GM12878 (cell line): ENCODE measurements at regions not wholly inside any gene's neighbourhood (a gene's known extent, or its start where the extent isn't known, plus 50 kb on each side); places are given as distances from the start of the nearest gene placed in this dataset.

ENCODE experiments used
- ATAC-seq: fragments of 200-7000 bp; cut with Tn5 transposase; 3 replicates; pipeline ENCODE4 v1.9.1; 2020; ENCODE audit warnings: mild to moderate bottlenecking, moderate library complexity
- BruUV-seq: library from RNA; stranded (reverse); fragments of 400-500 nt; replicated peaks from 2 replicates; lab custom pipeline; 2021; lab: Mats Ljungman, UMichigan
- CTCF ChIA-PET: fragments of 300-600 bp; sonication (Branson Sonifier 250); formaldehyde crosslinking; extraction: SDS; loops from one replicate; lab custom pipeline; 2021; ENCODE audit warnings: inconsistent platforms; lab: Yijun Ruan, JAX
- POLR2A ChIA-PET: fragments of 350-600 bp; formaldehyde crosslinking; extraction: SDS; loops from one replicate; lab custom pipeline; 2021; ENCODE audit warnings: inconsistent platforms; lab: Charles Lee
- RAD21 ChIA-PET: fragments of 300-600 bp; sonication (Branson Sonifier 250); formaldehyde crosslinking; loops from one replicate; lab custom pipeline; 2023; ENCODE audit warnings: antibody characterized with exemption; ENCODE audit not compliant: unreplicated experiment; lab: Charles Lee
- SMC1A ChIA-PET: fragments of 300-600 bp; sonication (Branson Sonifier 250); formaldehyde crosslinking; loops from one replicate; lab custom pipeline; 2023; ENCODE audit not compliant: unreplicated experiment, uncharacterized antibody; lab: Charles Lee
- DNase-seq: peaks from one replicate; pipeline ENCODE4 v3.0.0-alpha.2; 2011; ENCODE audit warnings: low read depth, low spot score
- FAIRE-seq: peaks from 3 replicates; lab custom pipeline; 2011; peaks lifted over from hg19 to GRCh38; lab: Jason Lieb, UNC
- H2AFZ ChIP-seq: 2 replicates; pipeline ENCODE4 v1.6.0; 2011; ENCODE audit warnings: low read depth, low read length, control low read depth; ENCODE audit not compliant: control insufficient read depth
- H3K27ac ChIP-seq: 2 replicates; pipeline ENCODE4 v1.5.1; 2011; ENCODE audit warnings: control low read depth; ENCODE audit not compliant: control insufficient read depth, insufficient read depth
- H3K27me3 ChIP-seq, 2 experiments: replicated peaks in 1 of 2; 2 replicates each; pipeline versions ENCODE4 v1.6.0 to v1.6.1; 2011; ENCODE audit warnings: low read length in 1 of 2; ENCODE audit not compliant: control insufficient read depth in 2 of 2, insufficient read depth in 2 of 2
- H3K36me3 ChIP-seq, 2 experiments: 2 replicates each; pipeline ENCODE4 v1.5.1; 2011; ENCODE audit warnings: low read length in 1 of 2; ENCODE audit not compliant: control insufficient read depth in 2 of 2, insufficient read depth in 2 of 2
- H3K4me1 ChIP-seq: 2 replicates; pipeline ENCODE4 v1.6.1; 2011; ENCODE audit warnings: mild to moderate bottlenecking, low read length, moderate library complexity, mixed read lengths; ENCODE audit not compliant: control insufficient read depth, insufficient read depth
- H3K4me2 ChIP-seq: 2 replicates; pipeline ENCODE4 v1.6.0; 2011; ENCODE audit warnings: control low read depth; ENCODE audit not compliant: control insufficient read depth, insufficient read depth
- H3K4me3 ChIP-seq: fragments of 200-600 bp; sonication (generic); 2 replicates; pipeline ENCODE4 v1.5.1; 2016
- H3K79me2 ChIP-seq: 2 replicates; pipeline ENCODE4 v1.6.0; 2011; ENCODE audit warnings: low read length; ENCODE audit not compliant: control insufficient read depth, insufficient read depth
- H3K9ac ChIP-seq: 2 replicates; pipeline ENCODE4 v1.8.0; 2011; ENCODE audit warnings: low read length, control low read depth, mixed read lengths; ENCODE audit not compliant: control insufficient read depth, insufficient read depth
- H3K9me3 ChIP-seq: replicated peaks from 3 replicates; pipeline ENCODE4 v1.5.1; 2011; ENCODE audit warnings: mild to moderate bottlenecking, low read length; ENCODE audit not compliant: control insufficient read depth, insufficient read depth
- H4K20me1 ChIP-seq: 2 replicates; pipeline ENCODE4 v1.6.0; 2011; ENCODE audit not compliant: control insufficient read depth, insufficient read depth
- EED ChIP-seq: sonication (generic); IDR thresholded peaks from 2 replicates; pipeline ENCODE4 v1.6.1; 2016; ENCODE audit warnings: antibody characterized with exemption, low read depth
- NFYB ChIP-seq: IDR thresholded peaks from 2 replicates; pipeline ENCODE4 v1.6.1; 2011; ENCODE audit warnings: low read depth, mild to moderate bottlenecking, low read length, improper control_type of control experiment, moderate library complexity; ENCODE audit not compliant: insufficient read depth
- SMC3 ChIP-seq: IDR thresholded peaks from 2 replicates; pipeline ENCODE4 v1.6.1; 2011; ENCODE audit warnings: low read length, improper control_type of control experiment, borderline replicate concordance
- ZBTB33 ChIP-seq: fragments of 450-650 bp; IDR thresholded peaks from 2 replicates; pipeline ENCODE4 v1.6.1; 2017; ENCODE audit warnings: mild to moderate bottlenecking
- WGBS: methylation state at CpG from one replicate; pipeline ENCODE4 v1.1.6; 2016; ENCODE audit warnings: low lambda C conversion rate; ENCODE audit not compliant: insufficient replicate concordance, insufficient coverage; ENCODE audit errors: missing lambda C conversion rate; 5-methylcytosine and 5-hydroxymethylcytosine counted together
- in situ Hi-C: fragments of 300-500 bp; cut with MboI; formaldehyde crosslinking; loops from 9 replicates; pipeline ENCODE4 v1.14.3; 2018; ENCODE audit warnings: mixed read lengths
- intact Hi-C: fragments of 100-400 bp; cut with micrococcal nuclease; formaldehyde crosslinking; loops from one replicate; pipeline ENCODE4 v1.14.2; 2022; ENCODE audit not compliant: unreplicated experiment

GRCh38 chr16:85312642-85313525 is 200.6 kb upstream of the CIBAR2 start:
- Histone ChIP-seq H3K79me2 (no peaks in the 10 kb centered on the region), H3K4me1 (peaks cover 15% of the 10 kb centered on the region), H3K9ac (no peak overlapping the region), H3K27ac (no peak overlapping the region), H2AFZ (no peak overlapping the region), H3K9me3 (no peaks in the 10 kb centered on the region), H3K36me3 (no peaks in the 10 kb centered on the region), H3K27me3 (peaks cover 0 to 2% of the 10 kb centered on the region in 2 experiments; a peak in 1 of 4 replicates), H4K20me1 (no peaks in the 10 kb centered on the region), H3K4me3 (no peak overlapping the region), H3K4me2 (no peak overlapping the region)
- SMC1A ChIA-PET = no interaction called here
- in situ Hi-C loops (no loop called here), intact Hi-C loops (no loop called here)
- DNase-seq (no peak), ATAC-seq (no peak), FAIRE-seq (no peak)
- CTCF ChIA-PET = no interaction called here
- BruUV-seq = no TSS peak
- TF ChIP-seq EED = no peak
- no peak for TF ChIP-seq SMC3
- TF ChIP-seq ZBTB33 = no peak
- no peak for TF ChIP-seq NFYB
- POLR2A ChIA-PET = no interaction called here
- RAD21 ChIA-PET = no interaction called here
- WGBS = 13% methylated on average over 23 of the region's 23 CpGs
